ENCODE measurements at regions not wholly inside any gene's neighbourhood (a gene's known extent, or its start where the extent isn't known, plus 50 kb on each side); places are given as distances from the start of the nearest gene placed in this dataset.

GRCh38 chr4:36394352-36394903, 113.0 kb downstream of the DTHD1 start:
- in situ Hi-C loops (cut with MboI; ENCODE audit: low sequenced_read_pairs), result loop anchor here (25.0 kb wide), 1 partner anchor 993 kb away; no protein-coding TSS in a partner anchor

- in situ Hi-C loops (cut with MboI; ENCODE audit: low sequenced_read_pairs), result loop anchor here (25.0 kb wide), 1 partner anchor 987 kb away; no protein-coding TSS in a partner anchor
Observed at GRCh38 chr4:36399762-36400353, 118.4 kb downstream of the DTHD1 start.

GRCh38 chr4:36402008-36402758, 120.8 kb downstream of the DTHD1 start:
- in situ Hi-C loops (cut with MboI; ENCODE audit: low sequenced_read_pairs), result no loop called here

GRCh38 chr4:36411338-36411737, 129.9 kb downstream of the DTHD1 start:
- in situ Hi-C loops (cut with MboI; ENCODE audit: low sequenced_read_pairs), result no loop called here

GRCh38 chr4:36414248-36414647, 132.8 kb downstream of the DTHD1 start:
- in situ Hi-C loops (cut with MboI; ENCODE audit: low sequenced_read_pairs), result no loop called here

GRCh38 chr4:36417146-36417545, 135.7 kb downstream of the DTHD1 start:
- in situ Hi-C loops (cut with MboI; ENCODE audit: low sequenced_read_pairs), result no loop called here

GRCh38 chr4:36420111-36420679, 138.8 kb downstream of the DTHD1 start:
- in situ Hi-C loops (cut with MboI; ENCODE audit: low sequenced_read_pairs), result no loop called here

GRCh38 chr4:36422607-36423006, 141.2 kb downstream of the DTHD1 start:
- in situ Hi-C loops (cut with MboI; ENCODE audit: low sequenced_read_pairs), result no loop called here

GRCh38 chr4:36426741-36427140, 145.3 kb downstream of the DTHD1 start:
- in situ Hi-C loops (cut with MboI; ENCODE audit: low sequenced_read_pairs), result no loop called here

GRCh38 chr4:36427696-36428095, 146.3 kb downstream of the DTHD1 start:
- in situ Hi-C loops (cut with MboI; ENCODE audit: low sequenced_read_pairs), result no loop called here

- in situ Hi-C loops (cut with MboI; ENCODE audit: low sequenced_read_pairs), result no loop called here
Observed at GRCh38 chr4:36432586-36432985, 151.2 kb downstream of the DTHD1 start.

- in situ Hi-C loops (cut with MboI; ENCODE audit: low sequenced_read_pairs), result no loop called here
Observed at GRCh38 chr4:36439556-36439955, 158.1 kb downstream of the DTHD1 start.

GRCh38 chr4:36445480-36445879, 164.1 kb downstream of the DTHD1 start:
- in situ Hi-C loops (cut with MboI; ENCODE audit: low sequenced_read_pairs), result no loop called here

GRCh38 chr4:36446275-36446674, 164.9 kb downstream of the DTHD1 start:
- in situ Hi-C loops (cut with MboI; ENCODE audit: low sequenced_read_pairs), result no loop called here

GRCh38 chr4:36461344-36461743, 179.9 kb downstream of the DTHD1 start:
- in situ Hi-C loops (cut with MboI; ENCODE audit: low sequenced_read_pairs), result no loop called here

- in situ Hi-C loops (cut with MboI; ENCODE audit: low sequenced_read_pairs), result no loop called here
Observed at GRCh38 chr4:36467670-36468069, 186.3 kb downstream of the DTHD1 start.

- in situ Hi-C loops (cut with MboI; ENCODE audit: low sequenced_read_pairs), result no loop called here
Observed at GRCh38 chr4:36471903-36472302, 190.5 kb downstream of the DTHD1 start.

- in situ Hi-C loops (cut with MboI; ENCODE audit: low sequenced_read_pairs), result no loop called here
Observed at GRCh38 chr4:36476135-36476534, 194.7 kb downstream of the DTHD1 start.

- in situ Hi-C loops (cut with MboI; ENCODE audit: low sequenced_read_pairs), result no loop called here
Observed at GRCh38 chr4:36477861-36478260, 196.4 kb downstream of the DTHD1 start.

GRCh38 chr4:36485885-36486284, 204.5 kb downstream of the DTHD1 start:
- in situ Hi-C loops (cut with MboI; ENCODE audit: low sequenced_read_pairs), result no loop called here

GRCh38 chr4:36489798-36490197, 208.4 kb downstream of the DTHD1 start:
- in situ Hi-C loops (cut with MboI; ENCODE audit: low sequenced_read_pairs), result no loop called here

- in situ Hi-C loops (cut with MboI; ENCODE audit: low sequenced_read_pairs), result no loop called here
Observed at GRCh38 chr4:36492041-36492440, 210.6 kb downstream of the DTHD1 start.
